ENCODE measurements at regions not wholly inside any gene's neighbourhood (a gene's known extent, or its start where the extent isn't known, plus 50 kb on each side); places are given as distances from the start of the nearest gene placed in this dataset.
A peak's percentile ranks its signal among the peaks of the same experiment; 100 is the strongest.

DNA sequence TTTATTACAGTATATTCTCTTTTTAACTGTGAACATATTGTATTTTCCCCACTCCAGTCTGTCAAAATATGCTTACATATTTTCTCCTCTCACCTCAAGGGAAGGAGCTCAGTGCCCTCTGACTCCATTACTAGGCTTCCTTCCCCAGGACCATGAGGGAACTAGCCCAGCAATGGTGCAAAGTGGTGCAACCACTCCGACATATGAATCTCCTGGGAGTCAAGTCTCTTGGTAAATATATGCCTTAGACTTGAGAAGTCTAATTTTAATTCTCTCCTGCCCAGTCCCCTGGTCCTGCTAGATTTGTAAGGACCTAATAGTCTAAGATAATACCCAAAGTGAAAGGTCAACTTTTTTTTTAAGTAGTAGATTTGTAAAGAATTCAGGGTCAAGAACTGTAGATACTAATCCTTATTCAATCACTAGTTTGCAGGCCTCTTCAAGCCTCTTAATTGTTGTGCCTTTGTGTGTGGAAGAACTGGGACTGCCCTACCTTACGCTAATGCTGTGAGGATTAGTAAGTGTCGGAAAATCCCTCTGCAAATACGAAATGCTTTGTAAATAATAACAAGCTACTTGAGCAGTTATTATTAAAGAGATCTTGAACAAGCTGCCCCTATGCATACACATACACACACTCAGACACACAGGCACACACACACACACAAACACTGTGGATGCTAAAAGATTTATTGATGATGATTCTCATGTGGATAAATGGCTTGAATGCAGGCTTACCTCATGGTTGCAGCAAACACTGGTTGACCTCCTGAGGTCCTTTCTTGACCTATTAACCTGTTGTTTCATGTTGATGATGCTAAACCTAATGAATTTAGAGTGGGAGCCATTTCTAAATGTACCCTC is 251.2 kb upstream of the PARD3B start:
- WGBS, 5 donors = 82 to 90% (median 86%) methylated on average over 4 of the region's 4 CpGs
- Histone ChIP-seq H3K9me3 (no peaks in the 10 kb centered on the region), H3K27ac (no peak overlapping the region), H3K4me1 (no peaks in the 10 kb centered on the region), H3K4me3 (no peak overlapping the region), H3K27me3 (peaks cover 0 to 4% (median 3%) of the 10 kb centered on the region in 3 donors), H3K36me3 (no peaks in the 10 kb centered on the region)
- TF ChIP-seq POLR2AphosphoS5 (IDR thresholded peaks at IDR 0.05) = no peak
- TF ChIP-seq EP300 (IDR thresholded peaks at IDR 0.05) = no peak
- no peak for TF ChIP-seq POLR2A (IDR thresholded peaks at IDR 0.05)
- TF ChIP-seq, protein P1, sequence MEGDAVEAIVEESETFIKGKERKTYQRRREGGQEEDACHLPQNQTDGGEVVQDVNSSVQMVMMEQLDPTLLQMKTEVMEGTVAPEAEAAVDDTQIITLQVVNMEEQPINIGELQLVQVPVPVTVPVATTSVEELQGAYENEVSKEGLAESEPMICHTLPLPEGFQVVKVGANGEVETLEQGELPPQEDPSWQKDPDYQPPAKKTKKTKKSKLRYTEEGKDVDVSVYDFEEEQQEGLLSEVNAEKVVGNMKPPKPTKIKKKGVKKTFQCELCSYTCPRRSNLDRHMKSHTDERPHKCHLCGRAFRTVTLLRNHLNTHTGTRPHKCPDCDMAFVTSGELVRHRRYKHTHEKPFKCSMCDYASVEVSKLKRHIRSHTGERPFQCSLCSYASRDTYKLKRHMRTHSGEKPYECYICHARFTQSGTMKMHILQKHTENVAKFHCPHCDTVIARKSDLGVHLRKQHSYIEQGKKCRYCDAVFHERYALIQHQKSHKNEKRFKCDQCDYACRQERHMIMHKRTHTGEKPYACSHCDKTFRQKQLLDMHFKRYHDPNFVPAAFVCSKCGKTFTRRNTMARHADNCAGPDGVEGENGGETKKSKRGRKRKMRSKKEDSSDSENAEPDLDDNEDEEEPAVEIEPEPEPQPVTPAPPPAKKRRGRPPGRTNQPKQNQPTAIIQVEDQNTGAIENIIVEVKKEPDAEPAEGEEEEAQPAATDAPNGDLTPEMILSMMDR (IDR thresholded peaks at IDR 0.05) = no peak
- intact Hi-C loops (cut with DNase I; ENCODE audit: low total_unique reads) = no loop called here
- DNase-seq = no peak

DNA sequence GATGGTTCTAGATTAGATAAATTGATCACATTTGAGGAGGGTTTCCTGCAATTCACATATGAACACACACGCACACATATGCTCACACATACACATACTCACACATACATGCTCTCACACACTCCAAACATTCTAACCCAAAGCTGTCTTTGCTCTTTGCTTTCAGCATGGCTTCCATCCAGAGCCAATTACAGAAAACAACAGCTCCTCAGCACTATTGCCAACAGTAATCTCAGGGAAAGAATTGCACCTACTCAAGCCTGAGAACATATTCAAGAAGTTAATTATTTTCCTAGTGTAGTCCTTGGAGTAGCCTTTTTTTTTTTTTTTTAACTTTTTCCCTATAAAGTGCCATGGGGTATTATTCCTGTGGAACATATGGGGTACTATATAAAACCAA is 246.9 kb upstream of the PARD3B start:
- no peak for DNase-seq
- WGBS, 5 donors = 84 to 100% (median 89%) methylated on average over 1 of the region's 1 CpG
- no peaks in the 10 kb centered on the region for H3K4me1 ChIP-seq
- intact Hi-C loops (cut with DNase I; ENCODE audit: low total_unique reads) = no loop called here
- H3K36me3 ChIP-seq = no peaks in the 10 kb centered on the region
- H3K4me3 ChIP-seq = no peak overlapping the region
- H3K27ac ChIP-seq = no peak overlapping the region
- H3K27me3 ChIP-seq = no peaks in the 10 kb centered on the region
- TF ChIP-seq EP300 (IDR thresholded peaks at IDR 0.05) = no peak
- no peak for TF ChIP-seq POLR2A (IDR thresholded peaks at IDR 0.05)
- no peak for TF ChIP-seq POLR2AphosphoS5 (IDR thresholded peaks at IDR 0.05)
- H3K9me3 ChIP-seq = no peaks in the 10 kb centered on the region

DNA sequence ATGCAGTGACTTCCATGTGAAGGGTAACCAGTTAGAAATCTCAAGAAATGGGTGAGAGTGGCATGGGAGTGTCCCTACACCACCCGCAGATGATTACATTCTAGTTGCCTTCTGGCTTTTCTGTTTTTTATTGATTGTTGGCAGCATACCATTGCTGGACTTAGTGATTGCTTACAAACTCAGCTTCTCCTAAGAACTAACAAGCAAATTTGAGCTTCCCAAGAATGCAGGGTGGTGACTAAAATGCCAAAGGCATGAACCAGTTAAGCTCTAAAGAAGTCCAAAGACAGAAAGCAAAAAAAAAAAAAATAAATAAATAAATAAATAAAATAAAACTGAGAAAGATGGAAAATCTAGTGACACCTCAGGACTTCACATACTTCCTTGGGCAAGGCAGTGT is 245.5 kb upstream of the PARD3B start:
- no peak overlapping the region for H3K4me3 ChIP-seq
- TF ChIP-seq EP300 (IDR thresholded peaks at IDR 0.05) (no peak), POLR2AphosphoS5 (IDR thresholded peaks at IDR 0.05) (no peak), POLR2A (IDR thresholded peaks at IDR 0.05) (no peak)
- TF ChIP-seq, protein P1 (IDR thresholded peaks at IDR 0.05) = no peak
- intact Hi-C loops (cut with DNase I; ENCODE audit: low total_unique reads) = no loop called here
- H3K36me3 ChIP-seq = no peaks in the 10 kb centered on the region
- DNase-seq = no peak
- WGBS, 5 donors = 77 to 88% (median 82%) methylated on average over 1 of the region's 1 CpG
- no peaks in the 10 kb centered on the region for H3K27me3 ChIP-seq
- H3K27ac ChIP-seq = no peak overlapping the region
- no peaks in the 10 kb centered on the region for H3K9me3 ChIP-seq
- H3K4me1 ChIP-seq = no peaks in the 10 kb centered on the region

DNA sequence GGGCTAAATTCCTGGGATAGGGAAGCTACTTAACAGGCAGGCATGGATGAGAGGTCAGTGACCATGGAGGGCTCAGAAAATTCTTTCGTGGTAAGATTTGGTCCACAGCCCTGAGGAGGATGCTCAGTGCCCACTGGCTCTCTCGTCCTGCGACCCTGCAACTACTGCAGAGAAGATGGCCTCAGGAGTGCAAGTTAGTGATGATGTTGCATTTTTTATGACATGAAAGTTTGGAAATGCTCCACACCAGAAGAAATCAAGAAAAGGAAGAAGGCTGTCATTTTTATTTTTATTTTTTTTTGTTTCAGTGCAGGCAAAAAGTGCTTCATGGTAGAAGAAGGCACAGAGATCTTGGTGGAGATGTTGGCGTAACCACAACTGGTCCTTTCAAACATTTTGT is 238.6 kb upstream of the PARD3B start:
- Histone ChIP-seq H3K9me3 (no peaks in the 10 kb centered on the region), H3K4me1 (no peaks in the 10 kb centered on the region), H3K27ac (no peak overlapping the region), H3K27me3 (no peaks in the 10 kb centered on the region), H3K4me3 (no peak overlapping the region), H3K36me3 (no peaks in the 10 kb centered on the region)
- TF ChIP-seq POLR2A (IDR thresholded peaks at IDR 0.05) = no peak
- no peak for TF ChIP-seq POLR2AphosphoS5 (IDR thresholded peaks at IDR 0.05)
- no peak for TF ChIP-seq EP300 (IDR thresholded peaks at IDR 0.05)
- TF ChIP-seq, protein P1 (IDR thresholded peaks at IDR 0.05) = no peak
- WGBS, 5 donors = 84 to 92% (median 87%) methylated on average over 4 of the region's 4 CpGs
- intact Hi-C loops (cut with DNase I; ENCODE audit: low total_unique reads) = no loop called here
- DNase-seq = no peak

DNA sequence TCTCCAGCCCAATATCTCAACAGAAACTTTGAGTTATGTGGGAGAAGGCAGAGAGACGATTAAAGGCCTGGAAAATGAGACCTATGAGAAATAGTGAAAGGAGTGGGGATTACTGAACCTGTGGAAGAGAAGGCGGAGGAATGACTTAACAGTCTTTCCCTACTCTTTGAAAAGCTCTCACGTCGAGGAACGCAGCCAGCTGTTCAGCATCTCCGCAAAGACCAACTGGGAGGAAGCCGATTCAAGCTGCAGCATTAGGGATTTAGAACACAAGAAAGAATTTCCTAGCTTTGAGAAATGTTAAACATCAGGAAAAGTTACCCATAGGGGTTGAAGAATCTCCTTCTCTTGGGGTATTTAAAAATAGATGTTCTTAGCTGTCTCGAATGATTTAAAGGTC is 233.2 kb upstream of the PARD3B start:
- peak in 1 of 2 donors; percentile 70 for DNase-seq
- Histone ChIP-seq H3K27me3 (no peaks in the 10 kb centered on the region), H3K9me3 (no peaks in the 10 kb centered on the region), H3K4me3 (no peak overlapping the region), H3K4me1 (peaks cover 0 to 14% (median 0%) of the 10 kb centered on the region in 4 donors), H3K36me3 (no peaks in the 10 kb centered on the region), H3K27ac (no peak overlapping the region)
- WGBS, 5 donors = 61 to 84% (median 77%) methylated on average over 8 of the region's 8 CpGs
- TF ChIP-seq EP300 (IDR thresholded peaks at IDR 0.05) (no peak), POLR2AphosphoS5 (IDR thresholded peaks at IDR 0.05) (no peak), POLR2A (IDR thresholded peaks at IDR 0.05) (no peak)
- TF ChIP-seq, protein P1 (IDR thresholded peaks at IDR 0.05) = no peak
- intact Hi-C loops (cut with DNase I; ENCODE audit: low total_unique reads) = no loop called here

Measured in stomach (tissue), 8 donors.